Central memory CD8-positive, alpha-beta T cell (primary cell): ENCODE measurements at regions not wholly inside any gene's neighbourhood (a gene's known extent, or its start where the extent isn't known, plus 50 kb on each side); places are given as distances from the start of the nearest gene placed in this dataset.

Experiments
- ATAC-seq: fragments of 150-1000 bp; cut with Tn5 transposase; replicated peaks from 2 replicates; pipeline ENCODE4 v1.10.0; 2022; ENCODE audit warnings: mild to moderate bottlenecking, moderate FRiP score, moderate number of reproducible peaks; ENCODE audit not compliant: poor library complexity, severe bottlenecking; ENCODE audit errors: extremely low read depth
- DNase-seq, 2 donors: peaks; one replicate each; pipeline ENCODE4 v3.0.0; 2021; ENCODE audit warnings: low spot score in 2 of 2
- H3K27ac Mint-ChIP-seq: one replicate; pipeline ENCODE4 v1.8.0; 2022; ENCODE audit warnings: low read depth, mild to moderate bottlenecking, moderate library complexity, mixed read lengths
- H3K27me3 Mint-ChIP-seq: one replicate; pipeline ENCODE4 v1.8.0; 2022; ENCODE audit warnings: mixed read lengths
- H3K36me3 Mint-ChIP-seq: one replicate; pipeline ENCODE4 v1.8.0; 2022; ENCODE audit warnings: mild to moderate bottlenecking, moderate library complexity, mixed read lengths; ENCODE audit not compliant: insufficient read depth
- H3K4me1 Mint-ChIP-seq: one replicate; pipeline ENCODE4 v1.8.0; 2022; ENCODE audit warnings: mixed read lengths
- H3K4me3 Mint-ChIP-seq: one replicate; pipeline ENCODE4 v1.8.0; 2022; ENCODE audit warnings: mild to moderate bottlenecking, moderate library complexity, mixed read lengths
- H3K9me3 Mint-ChIP-seq: one replicate; pipeline ENCODE4 v1.8.0; 2022; ENCODE audit warnings: mixed read lengths

DNA sequence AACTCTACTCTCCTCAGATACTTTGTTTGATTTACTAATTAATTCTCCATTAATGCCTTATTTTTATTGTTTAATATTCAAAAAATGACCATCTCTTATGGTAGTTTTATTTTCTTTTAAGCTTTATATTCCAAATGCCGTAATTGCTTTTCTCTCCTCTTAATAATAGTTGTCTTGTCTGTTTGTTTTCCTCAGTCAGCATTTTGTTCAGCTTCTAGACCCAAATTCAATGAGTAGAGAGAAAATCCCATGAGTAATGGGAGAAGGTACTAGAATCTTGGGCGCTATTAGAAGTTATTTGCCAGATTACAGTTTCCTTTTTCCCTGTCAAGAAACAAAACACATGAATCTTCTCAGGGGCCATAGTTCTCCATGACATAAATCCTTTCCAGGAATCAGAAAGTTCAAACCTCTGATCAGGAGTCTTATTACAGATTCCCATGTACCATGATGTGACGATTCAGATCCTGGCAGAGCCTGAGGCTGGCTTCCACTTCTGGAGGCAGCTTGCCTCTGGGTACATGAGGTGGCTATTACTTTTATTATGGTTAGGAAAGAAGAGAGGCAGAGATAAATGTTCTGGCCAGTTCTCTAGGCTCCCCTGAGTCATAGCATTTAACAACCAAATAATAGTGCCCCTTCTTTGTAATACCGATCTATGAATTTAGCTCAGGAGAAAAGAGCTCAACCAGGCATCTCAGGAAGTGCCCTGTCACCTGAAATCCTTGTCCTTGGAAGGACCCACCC, 485.1 kb upstream of the SETBP1 start:
- Mint-ChIP-seq H3K27me3 (peaks cover 11% of the 10 kb centered on the region), H3K4me1 (no peaks in the 10 kb centered on the region), H3K4me3 (no peak overlapping the region), H3K36me3 (no peaks in the 10 kb centered on the region), H3K27ac (no peak overlapping the region), H3K9me3 (peaks cover 7% of the 10 kb centered on the region)
- no peak for DNase-seq
- ATAC-seq: no peak

DNA sequence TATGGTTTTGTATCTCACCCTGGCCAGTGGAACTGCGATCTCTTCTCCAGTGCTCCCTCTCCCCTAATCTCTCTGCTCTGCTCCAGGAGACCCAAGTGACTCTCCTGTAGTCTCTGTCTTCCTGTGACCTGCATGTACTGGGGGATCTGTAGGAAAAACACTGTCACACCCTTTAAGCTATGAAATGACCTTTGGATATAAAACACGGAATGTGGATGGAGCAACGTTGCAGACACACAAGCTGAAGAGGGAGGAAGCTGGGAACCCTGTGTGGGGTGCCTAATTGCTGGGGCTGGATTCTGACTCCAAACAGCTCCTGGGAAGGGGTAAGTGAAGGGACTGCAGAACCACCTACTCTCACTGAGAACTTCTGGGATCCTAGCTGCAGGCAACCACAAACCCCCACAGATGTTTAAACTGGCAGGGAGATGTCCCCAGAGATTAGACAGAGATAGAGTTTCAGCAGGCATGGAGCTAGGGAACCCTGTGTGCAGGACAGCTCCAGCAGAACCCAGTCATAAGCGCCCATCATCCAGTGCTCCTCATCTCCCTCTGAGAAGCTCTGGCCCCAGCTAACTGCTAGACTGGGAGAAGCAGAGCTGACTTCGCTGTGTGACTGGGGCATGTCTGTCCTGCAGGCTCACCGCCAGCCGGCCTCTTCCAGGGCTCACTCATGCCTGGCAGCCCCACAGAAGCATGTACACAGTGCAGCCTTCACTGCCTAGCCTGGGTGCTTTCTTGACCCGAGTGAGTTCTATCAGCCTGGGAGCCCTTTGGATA, 482.7 kb upstream of the SETBP1 start:
- no peak for DNase-seq

GRCh38 chr18:44198612-44199284, 481.9 kb upstream of the SETBP1 start:
- no peak for ATAC-seq
- H3K9me3 Mint-ChIP-seq: peaks cover 11% of the 10 kb centered on the region
- H3K27me3 Mint-ChIP-seq: peaks cover 11% of the 10 kb centered on the region
- H3K4me3 Mint-ChIP-seq: no peak overlapping the region
- no peak overlapping the region for H3K27ac Mint-ChIP-seq
- H3K36me3 Mint-ChIP-seq: no peaks in the 10 kb centered on the region
- H3K4me1 Mint-ChIP-seq: no peaks in the 10 kb centered on the region
- no peak for DNase-seq

More for the DNA sequence above, 482.7 kb upstream of the SETBP1 start:
- Mint-ChIP-seq H3K36me3 (no peaks in the 10 kb centered on the region), H3K4me3 (no peak overlapping the region), H3K9me3 (peaks cover 7% of the 10 kb centered on the region), H3K27me3 (peaks cover 11% of the 10 kb centered on the region), H3K27ac (no peak overlapping the region), H3K4me1 (no peaks in the 10 kb centered on the region)
- ATAC-seq: no peak

GRCh38 chr18:44213293-44213692, 467.4 kb upstream of the SETBP1 start:
- H3K36me3 Mint-ChIP-seq: no peaks in the 10 kb centered on the region
- no peak for DNase-seq
- no peak overlapping the region for H3K4me3 Mint-ChIP-seq
- H3K4me1 Mint-ChIP-seq: no peaks in the 10 kb centered on the region
- ATAC-seq: no peak
- no peaks in the 10 kb centered on the region for H3K27me3 Mint-ChIP-seq
- no peaks in the 10 kb centered on the region for H3K9me3 Mint-ChIP-seq
- H3K27ac Mint-ChIP-seq: no peak overlapping the region

GRCh38 chr18:44214396-44214795, 466.3 kb upstream of the SETBP1 start:
- H3K4me1 Mint-ChIP-seq: no peaks in the 10 kb centered on the region
- no peak overlapping the region for H3K27ac Mint-ChIP-seq
- H3K27me3 Mint-ChIP-seq: no peaks in the 10 kb centered on the region
- H3K9me3 Mint-ChIP-seq: no peaks in the 10 kb centered on the region
- H3K4me3 Mint-ChIP-seq: no peak overlapping the region
- no peaks in the 10 kb centered on the region for H3K36me3 Mint-ChIP-seq
- ATAC-seq: no peak
- no peak for DNase-seq

DNA sequence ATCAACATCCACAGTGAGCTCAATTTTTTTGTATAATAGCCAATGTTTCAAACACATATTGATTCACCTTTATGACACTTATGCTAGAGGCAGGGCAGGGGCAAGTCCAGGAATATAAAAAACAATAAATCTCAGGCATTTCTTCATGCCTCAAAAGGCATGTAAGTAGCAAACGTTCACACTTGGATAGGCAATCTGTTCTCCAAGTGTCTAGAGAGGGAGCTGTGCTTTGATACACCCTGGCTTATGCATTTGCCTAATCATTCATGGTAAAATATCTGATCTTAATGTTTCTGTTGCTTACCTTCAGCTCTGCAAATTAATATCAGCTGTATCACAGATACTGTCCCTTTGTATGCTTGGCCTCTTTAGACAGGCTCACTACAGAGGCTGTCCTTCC, 464.5 kb upstream of the SETBP1 start:
- Mint-ChIP-seq H3K27me3 (no peaks in the 10 kb centered on the region), H3K4me1 (no peaks in the 10 kb centered on the region), H3K4me3 (no peak overlapping the region), H3K36me3 (no peaks in the 10 kb centered on the region), H3K9me3 (no peaks in the 10 kb centered on the region), H3K27ac (no peak overlapping the region)
- ATAC-seq (no peak), DNase-seq (no peak)

GRCh38 chr18:44227501-44227900, 453.2 kb upstream of the SETBP1 start:
- Mint-ChIP-seq H3K4me3 (no peak overlapping the region), H3K4me1 (no peaks in the 10 kb centered on the region), H3K36me3 (no peaks in the 10 kb centered on the region), H3K27ac (no peak overlapping the region), H3K9me3 (no peaks in the 10 kb centered on the region), H3K27me3 (no peaks in the 10 kb centered on the region)
- DNase-seq (no peak), ATAC-seq (no peak)

DNA sequence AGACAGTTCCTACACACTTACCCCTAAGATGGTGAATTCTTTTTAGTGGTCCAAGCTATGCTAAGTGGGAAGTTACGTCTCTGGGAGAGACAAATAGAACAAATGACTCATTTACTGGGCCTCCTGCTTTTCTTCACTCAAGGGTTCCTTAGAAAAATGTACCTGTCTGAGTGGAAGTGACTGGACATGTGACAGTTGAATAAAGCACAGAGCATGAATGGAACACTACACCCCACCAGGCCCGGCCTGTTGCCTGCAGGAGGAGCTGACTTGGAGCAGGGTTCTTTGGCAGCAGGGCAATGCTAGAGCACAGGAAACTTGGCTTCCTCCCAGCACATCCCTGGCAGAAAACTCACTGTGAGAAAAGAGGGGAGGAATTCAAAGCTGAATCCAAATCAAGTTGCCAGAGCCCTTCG, 451.0 kb upstream of the SETBP1 start:
- DNase-seq (no peak), ATAC-seq (no peak)
- H3K9me3 Mint-ChIP-seq: peaks cover 2% of the 10 kb centered on the region
- H3K36me3 Mint-ChIP-seq: no peaks in the 10 kb centered on the region
- no peaks in the 10 kb centered on the region for H3K27me3 Mint-ChIP-seq
- H3K4me1 Mint-ChIP-seq: no peaks in the 10 kb centered on the region
- H3K4me3 Mint-ChIP-seq: no peak overlapping the region
- no peak overlapping the region for H3K27ac Mint-ChIP-seq

GRCh38 chr18:44231936-44232335, 448.8 kb upstream of the SETBP1 start:
- ATAC-seq: no peak
- Mint-ChIP-seq H3K27me3 (no peaks in the 10 kb centered on the region), H3K27ac (no peak overlapping the region)

DNA sequence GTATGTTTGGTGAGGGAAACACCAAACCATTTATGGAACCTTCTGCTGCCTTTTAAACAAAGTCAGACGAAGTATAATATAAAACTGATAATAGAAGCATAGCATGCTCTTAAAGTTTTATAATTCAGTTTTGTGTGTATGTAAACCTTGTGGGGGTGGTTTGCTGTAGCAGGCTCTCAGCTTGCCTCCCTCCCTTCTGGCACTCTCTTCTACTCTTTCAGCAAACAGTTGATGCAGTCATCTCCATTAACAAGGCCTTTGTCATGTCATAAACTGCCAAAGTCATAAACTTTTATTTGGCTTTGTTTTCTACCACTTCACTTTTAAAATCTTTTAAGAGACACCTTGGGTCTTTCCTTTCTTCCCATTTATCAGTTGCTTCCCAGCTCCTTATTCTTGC, 448.2 kb upstream of the SETBP1 start:
- no peaks in the 10 kb centered on the region for H3K27me3 Mint-ChIP-seq
- no peak for DNase-seq
- peaks cover 11% of the 10 kb centered on the region for H3K9me3 Mint-ChIP-seq
- no peaks in the 10 kb centered on the region for H3K36me3 Mint-ChIP-seq
- no peaks in the 10 kb centered on the region for H3K4me1 Mint-ChIP-seq
- ATAC-seq: no peak
- no peak overlapping the region for H3K27ac Mint-ChIP-seq
- H3K4me3 Mint-ChIP-seq: no peak overlapping the region

More at GRCh38 chr18:44231936-44232335, 448.8 kb upstream of the SETBP1 start:
- H3K4me1 Mint-ChIP-seq: no peaks in the 10 kb centered on the region
- no peak for DNase-seq
- H3K4me3 Mint-ChIP-seq: no peak overlapping the region
- peaks cover 11% of the 10 kb centered on the region for H3K9me3 Mint-ChIP-seq
- no peaks in the 10 kb centered on the region for H3K36me3 Mint-ChIP-seq

GRCh38 chr18:44238454-44238853, 442.2 kb upstream of the SETBP1 start:
- H3K27ac Mint-ChIP-seq: no peak overlapping the region
- no peak overlapping the region for H3K4me3 Mint-ChIP-seq
- ATAC-seq (no peak), DNase-seq (no peak)
- H3K9me3 Mint-ChIP-seq: peaks cover 11% of the 10 kb centered on the region
- H3K36me3 Mint-ChIP-seq: no peaks in the 10 kb centered on the region
- no peaks in the 10 kb centered on the region for H3K4me1 Mint-ChIP-seq
- no peaks in the 10 kb centered on the region for H3K27me3 Mint-ChIP-seq

GRCh38 chr18:44238911-44239310, 441.8 kb upstream of the SETBP1 start:
- H3K27me3 Mint-ChIP-seq: no peaks in the 10 kb centered on the region
- H3K9me3 Mint-ChIP-seq: peaks cover 11% of the 10 kb centered on the region
- H3K4me3 Mint-ChIP-seq: no peak overlapping the region
- DNase-seq: no peak
- no peak overlapping the region for H3K27ac Mint-ChIP-seq
- H3K36me3 Mint-ChIP-seq: no peaks in the 10 kb centered on the region
- H3K4me1 Mint-ChIP-seq: no peaks in the 10 kb centered on the region
- no peak for ATAC-seq

DNA sequence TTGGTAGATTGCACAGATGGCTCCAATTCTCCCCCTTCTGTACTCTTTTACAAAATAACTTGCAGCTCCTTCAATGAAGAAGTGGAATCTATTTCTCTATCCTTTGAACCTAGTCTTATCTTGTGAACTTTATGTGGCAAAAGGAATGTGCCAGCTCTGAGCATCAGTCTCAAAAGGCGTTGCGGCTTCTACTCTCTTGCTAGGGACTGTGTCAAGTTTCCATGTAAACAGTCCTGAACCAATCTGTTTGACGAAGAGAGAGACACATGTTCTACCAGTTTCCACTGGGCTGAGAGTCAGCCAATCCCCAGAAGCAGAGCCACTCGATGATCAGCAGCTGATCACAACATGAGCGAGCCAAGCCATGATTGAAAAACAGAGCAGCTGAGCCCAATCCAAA, 439.7 kb upstream of the SETBP1 start:
- no peak for DNase-seq
- no peak for ATAC-seq
- no peak overlapping the region for H3K27ac Mint-ChIP-seq
- no peaks in the 10 kb centered on the region for H3K27me3 Mint-ChIP-seq
- peaks cover 4% of the 10 kb centered on the region for H3K9me3 Mint-ChIP-seq
- H3K4me1 Mint-ChIP-seq: no peaks in the 10 kb centered on the region
- no peaks in the 10 kb centered on the region for H3K36me3 Mint-ChIP-seq
- no peak overlapping the region for H3K4me3 Mint-ChIP-seq
